ENCODE measurements at regions not wholly inside any gene's neighbourhood (a gene's known extent, or its start where the extent isn't known, plus 50 kb on each side); places are given as distances from the start of the nearest gene placed in this dataset.

DNA sequence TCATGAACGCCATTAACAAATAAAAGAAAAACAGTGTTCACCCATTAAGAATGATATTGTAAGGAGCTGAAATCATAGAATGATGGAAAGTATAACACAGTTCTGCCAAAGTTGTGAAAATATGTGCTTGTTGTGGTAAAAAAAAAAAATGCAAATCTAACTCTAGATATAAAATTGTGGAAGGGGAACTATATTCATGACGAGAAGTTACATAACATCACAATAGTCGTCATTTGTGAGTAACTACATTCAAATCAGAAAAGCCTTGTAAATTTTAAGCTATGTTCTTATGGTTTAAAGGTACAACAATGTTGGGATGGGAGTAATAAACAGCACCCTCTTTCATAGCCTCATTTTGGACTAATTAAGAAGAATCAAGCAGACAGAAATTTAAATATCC lies 57.6 kb upstream of the PRDM8 start:
- ChIA-PET POLR2A (ENCODE audit: low non-redundant PET) (no interaction called here), CTCF (no interaction called here)
- TF ChIP-seq CTCF (conservative IDR thresholded peaks at IDR 0.05; ENCODE audit: low read depth) = no peak

GRCh38 chr4:80138551-80139538 lies 58.5 kb upstream of the PRDM8 start:
- ChIA-PET CTCF (no interaction called here), POLR2A (ENCODE audit: low non-redundant PET) (no interaction called here)
- TF ChIP-seq CTCF (conservative IDR thresholded peaks at IDR 0.05; ENCODE audit: low read depth) = no peak
- no peak overlapping the region for H3K27ac ChIP-seq
- DNase-seq (ENCODE audit: low spot score) = no peak

More for the DNA sequence above, 57.6 kb upstream of the PRDM8 start:
- no peak overlapping the region for H3K27ac ChIP-seq
- DNase-seq (ENCODE audit: low spot score) = no peak

- TF ChIP-seq CTCF (conservative IDR thresholded peaks at IDR 0.05; ENCODE audit: low read depth) = no peak
- no peak overlapping the region for H3K27ac ChIP-seq
- CTCF ChIA-PET = interaction anchor here (0.5 kb wide), 1 partner anchor 48 kb away, joined by 3 read pairs; no protein-coding TSS in a partner anchor
- POLR2A ChIA-PET (ENCODE audit: low non-redundant PET) = no interaction called here
- no peak for DNase-seq (ENCODE audit: low spot score)
These were observed 59.7 kb upstream of the PRDM8 start for GRCh38 chr4:80137631-80138030.

DNA sequence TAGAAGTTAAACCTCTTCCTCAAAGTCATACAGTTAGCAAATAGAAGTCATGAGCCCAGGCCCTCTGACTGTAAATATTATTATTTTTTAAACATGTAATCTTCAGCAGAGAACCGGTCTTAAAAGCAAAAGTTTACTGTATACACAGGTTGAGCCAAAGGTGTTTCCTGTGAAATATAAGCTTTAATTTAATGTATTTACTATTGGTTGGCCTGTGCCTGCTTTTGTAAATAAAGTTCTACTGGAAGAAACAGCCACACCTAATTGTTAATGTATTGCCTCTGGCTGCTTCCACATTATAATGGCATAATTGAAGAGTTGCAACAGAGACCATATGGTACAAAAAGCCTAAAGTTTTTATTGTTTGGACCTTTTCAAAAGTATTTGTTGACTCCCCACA lies 61.0 kb upstream of the PRDM8 start:
- POLR2A ChIA-PET (ENCODE audit: low non-redundant PET) = interaction anchor here (0.5 kb wide), 1 partner anchor 1204 kb away, joined by 4 read pairs; no protein-coding TSS in a partner anchor
- CTCF ChIA-PET = interaction anchor here (0.9 kb wide), 1 partner anchor 66 kb away, joined by 3 read pairs; no protein-coding TSS in a partner anchor
- no peak for TF ChIP-seq CTCF (conservative IDR thresholded peaks at IDR 0.05; ENCODE audit: low read depth)
- H3K27ac ChIP-seq = no peak overlapping the region
- no peak for DNase-seq (ENCODE audit: low spot score)

DNA sequence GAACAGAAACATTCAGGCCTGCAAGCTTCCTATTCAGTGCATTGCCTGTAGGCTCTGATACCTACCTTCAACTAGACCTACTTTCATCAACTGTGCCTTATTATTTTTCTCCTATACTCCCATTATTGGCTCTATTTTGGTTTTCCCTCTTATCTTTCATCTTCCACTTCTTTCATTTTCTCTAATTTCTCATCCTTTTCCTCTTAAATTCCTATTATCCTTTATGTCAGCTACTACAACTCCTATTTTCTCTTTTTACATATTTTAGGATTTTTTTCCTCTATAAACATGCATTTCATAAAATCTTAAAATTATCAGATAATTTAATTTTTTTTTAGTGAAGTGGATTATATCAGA lies 61.6 kb upstream of the PRDM8 start:
- POLR2A ChIA-PET (ENCODE audit: low non-redundant PET) = no interaction called here
- H3K27ac ChIP-seq = no peak overlapping the region
- CTCF ChIA-PET = no interaction called here
- TF ChIP-seq CTCF (conservative IDR thresholded peaks at IDR 0.05; ENCODE audit: low read depth) = no peak
- no peak for DNase-seq (ENCODE audit: low spot score)

DNA sequence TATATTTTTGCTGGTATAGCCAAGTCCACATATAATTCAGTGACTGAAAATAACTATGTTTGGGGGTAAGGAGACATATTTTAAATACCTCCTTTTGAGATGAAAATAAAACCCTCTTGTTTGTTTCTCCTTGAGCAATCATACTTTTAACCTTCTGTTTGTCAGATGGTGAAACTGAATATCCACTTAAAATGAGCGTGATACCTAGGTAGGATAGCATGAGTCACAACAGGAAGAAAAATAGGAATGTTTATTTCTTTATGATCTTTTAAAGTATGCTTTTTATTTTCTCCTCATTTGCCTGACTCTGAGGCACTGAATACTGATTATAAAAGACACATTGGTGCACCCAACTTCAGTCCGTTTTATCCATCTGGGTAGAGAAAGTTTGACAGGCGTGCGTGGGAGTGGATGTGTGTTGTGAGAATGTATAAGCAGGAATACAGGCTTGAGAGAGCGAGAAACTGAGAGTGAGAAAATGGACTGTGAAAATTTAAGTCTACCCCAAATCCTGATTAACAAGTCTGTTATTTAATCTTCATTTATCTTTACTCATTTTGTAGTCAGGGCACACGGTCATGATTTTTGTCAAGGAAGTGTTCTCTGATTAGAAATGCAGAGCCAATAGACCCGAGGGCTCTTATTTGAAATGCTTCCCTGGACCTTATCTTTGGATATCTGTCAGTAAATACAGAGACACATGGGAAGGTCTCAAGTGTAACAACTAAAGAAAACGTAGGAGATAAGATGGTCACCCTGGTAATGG lies 62.1 kb upstream of the ANTXR2 start:
- no peak for TF ChIP-seq CTCF (conservative IDR thresholded peaks at IDR 0.05; ENCODE audit: low read depth)
- no peak overlapping the region for H3K27ac ChIP-seq
- ChIA-PET CTCF (no interaction called here), POLR2A (ENCODE audit: low non-redundant PET) (no interaction called here)
- no peak for DNase-seq (ENCODE audit: low spot score)
